ENCODE measurements at regions not wholly inside any gene's neighbourhood (a gene's known extent, or its start where the extent isn't known, plus 50 kb on each side); places are given as distances from the start of the nearest gene placed in this dataset.
"Not testable (repeated sequence)": the region's sequence is repeated elsewhere in the genome, so short reads cannot be mapped to it uniquely, and the experiment has no call there.

DNA sequence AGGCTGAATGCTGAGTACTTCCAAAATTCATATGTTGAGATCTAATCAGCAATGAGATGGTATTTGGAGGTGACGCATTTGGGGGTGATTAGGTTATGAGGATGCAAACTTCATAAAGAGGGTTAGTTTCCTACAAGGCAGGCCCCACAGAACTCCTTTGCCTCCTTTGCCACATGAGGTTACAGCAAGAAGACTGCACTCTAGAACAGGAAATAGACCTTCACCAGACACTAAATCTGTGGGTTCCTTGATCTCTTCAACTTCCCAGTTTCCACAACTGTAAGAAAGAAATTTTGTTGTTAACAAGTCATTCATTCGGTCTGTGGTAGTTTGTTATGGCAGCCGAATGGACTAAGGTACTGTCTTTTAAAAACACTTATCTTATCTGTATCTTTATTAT is 681.9 kb upstream of the HS3ST1 start:
- DNase-seq (ENCODE audit: low read depth, low spot score) (no peak), FAIRE-seq (no peak)
- H3K9me3 ChIP-seq (ENCODE audit: control insufficient read depth, low read depth, low read length) = no peaks in the 10 kb centered on the region
- no peak for TF ChIP-seq EZH2 (IDR thresholded peaks at IDR 0.05; ENCODE audit: low read length)
- TF ChIP-seq, protein P1, sequence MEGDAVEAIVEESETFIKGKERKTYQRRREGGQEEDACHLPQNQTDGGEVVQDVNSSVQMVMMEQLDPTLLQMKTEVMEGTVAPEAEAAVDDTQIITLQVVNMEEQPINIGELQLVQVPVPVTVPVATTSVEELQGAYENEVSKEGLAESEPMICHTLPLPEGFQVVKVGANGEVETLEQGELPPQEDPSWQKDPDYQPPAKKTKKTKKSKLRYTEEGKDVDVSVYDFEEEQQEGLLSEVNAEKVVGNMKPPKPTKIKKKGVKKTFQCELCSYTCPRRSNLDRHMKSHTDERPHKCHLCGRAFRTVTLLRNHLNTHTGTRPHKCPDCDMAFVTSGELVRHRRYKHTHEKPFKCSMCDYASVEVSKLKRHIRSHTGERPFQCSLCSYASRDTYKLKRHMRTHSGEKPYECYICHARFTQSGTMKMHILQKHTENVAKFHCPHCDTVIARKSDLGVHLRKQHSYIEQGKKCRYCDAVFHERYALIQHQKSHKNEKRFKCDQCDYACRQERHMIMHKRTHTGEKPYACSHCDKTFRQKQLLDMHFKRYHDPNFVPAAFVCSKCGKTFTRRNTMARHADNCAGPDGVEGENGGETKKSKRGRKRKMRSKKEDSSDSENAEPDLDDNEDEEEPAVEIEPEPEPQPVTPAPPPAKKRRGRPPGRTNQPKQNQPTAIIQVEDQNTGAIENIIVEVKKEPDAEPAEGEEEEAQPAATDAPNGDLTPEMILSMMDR (optimal IDR thresholded peaks at IDR 0.05 in 1 of 3, IDR thresholded peaks at IDR 0.05 in 1 of 3, conservative IDR thresholded peaks at IDR 0.05 in 1 of 3; ENCODE audit: extremely low read depth in 1 of 3, insufficient read depth in 2 of 3, low read length in 3 of 3) = no peak
- dilution Hi-C loops (cut with MboI; ENCODE audit: extremely low pct_ligation_motif_present, low sequenced_read_pairs) = no loop called here
- no peaks in the 10 kb centered on the region for H4K20me1 ChIP-seq (ENCODE audit: control insufficient read depth, extremely low read depth, insufficient read depth, low read length)
- no peak overlapping the region for H3K9ac ChIP-seq (ENCODE audit: control insufficient read depth, extremely low read depth, insufficient read depth, low read length)
- H2AFZ ChIP-seq (ENCODE audit: control insufficient read depth, low read length) = no peak overlapping the region
- H3K4me1 ChIP-seq (ENCODE audit: control insufficient read depth, extremely low read depth, insufficient read depth, low read length) = no peaks in the 10 kb centered on the region
- H3K9me1 ChIP-seq (ENCODE audit: control insufficient read depth, extremely low read depth, insufficient read depth, low read length) = no peaks in the 10 kb centered on the region
- H3K79me2 ChIP-seq (ENCODE audit: control insufficient read depth, insufficient read depth, low read length) = no peaks in the 10 kb centered on the region
- no peak overlapping the region for H3K4me3 ChIP-seq (ENCODE audit: control insufficient read depth in 2 of 3, extremely low read depth in 1 of 3, insufficient read depth in 2 of 3, low read depth in 1 of 3, low read length in 3 of 3)
- H3K36me3 ChIP-seq (ENCODE audit: control insufficient read depth in 2 of 2, extremely low read depth in 1 of 2, insufficient read depth in 2 of 2, low read length in 2 of 2) = no peaks in the 10 kb centered on the region
- H3K27me3 ChIP-seq (ENCODE audit: control insufficient read depth, extremely low read depth, insufficient read depth, low read length) = no peaks in the 10 kb centered on the region
- H3K4me2 ChIP-seq (ENCODE audit: control insufficient read depth, extremely low read depth, insufficient read depth, low read depth, low read length) = no peak overlapping the region
- H3K27ac ChIP-seq (ENCODE audit: control insufficient read depth, insufficient read depth, low read length) = no peak overlapping the region

DNA sequence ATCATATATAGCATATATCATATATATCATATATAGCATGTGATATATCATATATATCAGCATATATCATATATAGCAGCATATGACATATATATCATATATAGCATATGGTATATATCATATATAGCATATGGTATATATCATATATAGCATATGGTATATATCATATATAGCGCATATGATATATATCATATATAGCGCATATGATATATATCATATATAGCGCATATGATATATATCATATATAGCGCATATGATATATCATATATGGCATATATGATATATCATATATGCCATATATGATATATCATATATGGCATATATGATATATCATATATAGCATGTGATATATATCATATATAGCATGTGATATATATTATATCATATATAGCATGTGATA is 680.4 kb upstream of the HS3ST1 start:
- H4K20me1 ChIP-seq (ENCODE audit: control insufficient read depth, extremely low read depth, insufficient read depth, low read length); FAIRE-seq; H3K36me3 ChIP-seq (ENCODE audit: control insufficient read depth in 2 of 2, extremely low read depth in 1 of 2, insufficient read depth in 2 of 2, low read length in 2 of 2); dilution Hi-C loops (cut with MboI; ENCODE audit: extremely low pct_ligation_motif_present, low sequenced_read_pairs); H3K27ac ChIP-seq (ENCODE audit: control insufficient read depth, insufficient read depth, low read length); H2AFZ ChIP-seq (ENCODE audit: control insufficient read depth, low read length); H3K79me2 ChIP-seq (ENCODE audit: control insufficient read depth, insufficient read depth, low read length); H3K4me1 ChIP-seq (ENCODE audit: control insufficient read depth, extremely low read depth, insufficient read depth, low read length); H3K9me1 ChIP-seq (ENCODE audit: control insufficient read depth, extremely low read depth, insufficient read depth, low read length); H3K27me3 ChIP-seq (ENCODE audit: control insufficient read depth, extremely low read depth, insufficient read depth, low read length); H3K9me3 ChIP-seq (ENCODE audit: control insufficient read depth, low read depth, low read length); H3K4me3 ChIP-seq (ENCODE audit: control insufficient read depth in 2 of 3, extremely low read depth in 1 of 3, insufficient read depth in 2 of 3, low read depth in 1 of 3, low read length in 3 of 3); H3K4me2 ChIP-seq (ENCODE audit: control insufficient read depth, extremely low read depth, insufficient read depth, low read depth, low read length); H3K9ac ChIP-seq (ENCODE audit: control insufficient read depth, extremely low read depth, insufficient read depth, low read length); DNase-seq (ENCODE audit: low read depth, low spot score): not testable (repeated sequence)

DNA sequence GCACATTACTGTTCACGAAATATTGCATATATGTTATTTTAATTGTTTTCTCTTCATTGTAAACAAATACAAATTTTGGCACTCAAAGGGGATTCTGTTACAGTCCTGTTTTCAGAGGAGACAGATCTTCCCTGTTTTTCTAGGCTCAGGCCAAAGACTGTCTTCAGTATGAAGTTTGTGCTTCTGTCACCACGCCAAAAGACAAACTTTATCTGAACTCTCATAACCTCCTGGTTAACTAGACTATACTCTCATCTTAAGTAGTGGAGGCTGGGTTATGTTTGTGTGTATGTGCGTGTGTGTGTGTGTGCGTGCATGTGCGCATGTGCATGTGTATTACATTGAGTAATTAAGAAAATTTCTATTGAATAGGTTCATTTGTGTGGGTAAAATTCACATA is 676.8 kb upstream of the HS3ST1 start:
- Histone ChIP-seq H3K4me1 (ENCODE audit: control insufficient read depth, extremely low read depth, insufficient read depth, low read length) (no peaks in the 10 kb centered on the region), H3K79me2 (ENCODE audit: control insufficient read depth, insufficient read depth, low read length) (no peaks in the 10 kb centered on the region), H3K27me3 (ENCODE audit: control insufficient read depth, extremely low read depth, insufficient read depth, low read length) (no peaks in the 10 kb centered on the region), H3K9ac (ENCODE audit: control insufficient read depth, extremely low read depth, insufficient read depth, low read length) (no peak overlapping the region), H3K4me3 (ENCODE audit: control insufficient read depth in 2 of 3, extremely low read depth in 1 of 3, insufficient read depth in 2 of 3, low read depth in 1 of 3, low read length in 3 of 3) (no peak overlapping the region), H4K20me1 (ENCODE audit: control insufficient read depth, extremely low read depth, insufficient read depth, low read length) (no peaks in the 10 kb centered on the region), H3K9me3 (ENCODE audit: control insufficient read depth, low read depth, low read length) (no peaks in the 10 kb centered on the region), H3K36me3 (ENCODE audit: control insufficient read depth in 2 of 2, extremely low read depth in 1 of 2, insufficient read depth in 2 of 2, low read length in 2 of 2) (no peaks in the 10 kb centered on the region), H3K4me2 (ENCODE audit: control insufficient read depth, extremely low read depth, insufficient read depth, low read depth, low read length) (no peak overlapping the region), H3K27ac (ENCODE audit: control insufficient read depth, insufficient read depth, low read length) (no peak overlapping the region), H2AFZ (ENCODE audit: control insufficient read depth, low read length) (no peak overlapping the region), H3K9me1 (ENCODE audit: control insufficient read depth, extremely low read depth, insufficient read depth, low read length) (no peaks in the 10 kb centered on the region)
- dilution Hi-C loops (cut with MboI; ENCODE audit: extremely low pct_ligation_motif_present, low sequenced_read_pairs) = no loop called here
- no peak for FAIRE-seq
- no peak for DNase-seq (ENCODE audit: low read depth, low spot score)
- TF ChIP-seq, protein P1 (optimal IDR thresholded peaks at IDR 0.05 in 1 of 3, IDR thresholded peaks at IDR 0.05 in 1 of 3, conservative IDR thresholded peaks at IDR 0.05 in 1 of 3; ENCODE audit: extremely low read depth in 1 of 3, insufficient read depth in 2 of 3, low read length in 3 of 3) = no peak
- TF ChIP-seq EZH2 (IDR thresholded peaks at IDR 0.05; ENCODE audit: low read length) = no peak

DNA sequence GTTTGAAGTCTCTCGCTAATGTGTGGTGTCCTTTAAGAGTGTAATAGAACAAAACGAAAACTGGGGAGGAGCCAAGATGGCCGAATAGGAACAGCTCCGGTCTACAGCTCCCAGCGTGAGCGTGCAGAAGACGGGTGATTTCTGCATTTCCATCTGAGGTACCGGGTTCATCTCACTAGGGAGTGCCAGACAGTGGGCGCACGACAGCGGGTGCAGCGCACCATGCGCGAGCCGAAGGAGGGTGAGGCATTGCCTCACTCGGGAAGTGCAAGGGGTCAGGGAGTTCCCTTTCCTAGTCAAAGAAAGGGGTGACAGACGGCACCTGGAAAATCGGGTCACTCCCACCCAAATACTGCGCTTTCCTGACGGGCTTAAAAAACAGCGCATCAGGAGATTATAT is 661.2 kb upstream of the HS3ST1 start:
- H3K9me1 ChIP-seq (ENCODE audit: control insufficient read depth, extremely low read depth, insufficient read depth, low read length); H3K36me3 ChIP-seq (ENCODE audit: control insufficient read depth in 2 of 2, extremely low read depth in 1 of 2, insufficient read depth in 2 of 2, low read length in 2 of 2); H3K4me1 ChIP-seq (ENCODE audit: control insufficient read depth, extremely low read depth, insufficient read depth, low read length); H3K27me3 ChIP-seq (ENCODE audit: control insufficient read depth, extremely low read depth, insufficient read depth, low read length); FAIRE-seq; H4K20me1 ChIP-seq (ENCODE audit: control insufficient read depth, extremely low read depth, insufficient read depth, low read length); H3K9ac ChIP-seq (ENCODE audit: control insufficient read depth, extremely low read depth, insufficient read depth, low read length); H3K4me3 ChIP-seq (ENCODE audit: control insufficient read depth in 2 of 3, extremely low read depth in 1 of 3, insufficient read depth in 2 of 3, low read depth in 1 of 3, low read length in 3 of 3); H3K27ac ChIP-seq (ENCODE audit: control insufficient read depth, insufficient read depth, low read length); H3K9me3 ChIP-seq (ENCODE audit: control insufficient read depth, low read depth, low read length); dilution Hi-C loops (cut with MboI; ENCODE audit: extremely low pct_ligation_motif_present, low sequenced_read_pairs); H2AFZ ChIP-seq (ENCODE audit: control insufficient read depth, low read length); DNase-seq (ENCODE audit: low read depth, low spot score); H3K79me2 ChIP-seq (ENCODE audit: control insufficient read depth, insufficient read depth, low read length); H3K4me2 ChIP-seq (ENCODE audit: control insufficient read depth, extremely low read depth, insufficient read depth, low read depth, low read length): not testable (repeated sequence)

Measured in keratinocyte (primary cell).